Right ventricle myocardium superior (tissue), 1 donor: ENCODE measurements at regions not wholly inside any gene's neighbourhood (a gene's known extent, or its start where the extent isn't known, plus 50 kb on each side); places are given as distances from the start of the nearest gene placed in this dataset.
A peak's percentile ranks its signal among the peaks of the same experiment; 100 is the strongest.

Experiments
- ATAC-seq: fragments of 200-7000 bp; cut with Tn5 transposase; one replicate; pipeline ENCODE4 v1.9.1; 2020; ENCODE audit warnings: mild to moderate bottlenecking; ENCODE audit not compliant: poor library complexity
- DNase-seq: peaks from one replicate; pipeline ENCODE4 v3.0.0-alpha.2; 2020
- intact Hi-C: fragments of 100-400 bp; cut with DNase I; formaldehyde crosslinking; loops from one replicate; pipeline ENCODE4 v1.11.2; 2022
- donor health status: DM: no; HTN: yes; CAD: no; lungs with severe emphysema.

GRCh38 chr5:60325870-60326269, 374.1 kb downstream of the DEPDC1B start:
- intact Hi-C loops = no loop called here
- no peak for ATAC-seq

GRCh38 chr5:60323596-60323995, 376.4 kb downstream of the DEPDC1B start:
- no peak for ATAC-seq
- no peak for DNase-seq
- intact Hi-C loops = no loop called here

More at GRCh38 chr5:60325870-60326269, 374.1 kb downstream of the DEPDC1B start:
- no peak for DNase-seq

DNA sequence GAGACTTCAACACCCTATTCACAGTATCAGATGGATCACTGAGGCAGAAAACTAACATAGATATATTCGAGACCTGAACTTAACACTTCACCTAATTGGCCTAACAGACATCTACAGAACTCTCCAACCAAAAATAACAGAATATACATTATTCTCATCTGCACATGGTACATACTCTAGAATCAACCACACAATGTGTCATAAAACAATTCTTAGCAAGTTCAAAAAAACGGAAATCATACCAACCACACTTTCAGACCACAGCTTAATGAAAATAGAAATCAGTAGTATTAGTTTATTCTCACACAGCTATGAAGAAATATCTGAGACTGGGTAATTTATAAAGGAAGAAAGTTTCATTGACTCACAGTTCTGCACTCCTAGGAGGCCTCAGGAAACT, 387.9 kb downstream of the DEPDC1B start:
- intact Hi-C loops = no loop called here
- DNase-seq (no peak), ATAC-seq (no peak)

DNA sequence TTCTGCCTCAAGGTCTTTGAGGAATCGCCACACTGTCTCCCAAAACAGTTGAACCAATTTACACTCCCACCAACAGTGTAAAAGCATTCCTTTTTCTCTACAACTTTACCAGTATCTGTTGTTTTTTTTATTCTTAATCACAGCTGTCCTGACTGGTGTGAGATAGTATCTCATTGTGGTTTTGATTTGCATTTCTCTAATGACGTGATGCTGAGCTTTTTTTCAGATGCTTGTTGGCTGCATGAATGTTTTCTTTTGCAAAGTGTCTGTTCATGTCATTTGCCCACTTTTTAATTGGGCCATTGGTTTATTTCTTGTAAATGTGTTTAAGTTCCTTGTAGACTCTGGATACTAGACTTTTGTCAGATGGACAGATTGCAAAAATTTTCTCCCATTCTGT, 400.0 kb downstream of the DEPDC1B start:
- no peak for DNase-seq
- no peak for ATAC-seq
- intact Hi-C loops = loop anchor here (10.0 kb wide), 1 partner anchor 285 kb away; no protein-coding TSS in a partner anchor

DNA sequence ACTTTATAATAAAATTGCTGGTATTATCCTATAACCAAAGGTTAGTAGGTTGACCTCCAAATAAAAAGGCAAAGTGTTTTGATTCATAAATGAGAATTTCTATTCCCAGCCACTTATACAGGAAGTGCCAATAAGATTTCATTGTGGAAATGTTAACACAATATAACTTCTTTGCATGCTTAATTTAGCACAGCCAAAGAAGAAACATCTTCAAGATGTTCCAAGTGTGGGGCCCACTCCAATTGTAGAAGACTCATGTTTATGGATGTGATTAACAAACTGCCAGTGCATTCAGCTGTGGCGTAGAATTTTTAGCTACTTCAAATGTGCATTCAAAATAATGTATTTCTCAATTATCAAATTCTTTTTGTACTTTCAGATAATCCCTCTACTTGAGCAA, 402.3 kb downstream of the DEPDC1B start:
- no peak for ATAC-seq
- no peak for DNase-seq
- intact Hi-C loops = loop anchor here (10.0 kb wide), 1 partner anchor 287 kb away; no protein-coding TSS in a partner anchor

GRCh38 chr5:60295423-60295822, 401.9 kb upstream of the PDE4D start:
- ATAC-seq (no peak), DNase-seq (no peak)
- intact Hi-C loops = loop anchor here (10.0 kb wide), 1 partner anchor 289 kb away; no protein-coding TSS in a partner anchor

GRCh38 chr5:60293518-60293917, 400.0 kb upstream of the PDE4D start:
- ATAC-seq = no peak
- no peak for DNase-seq
- intact Hi-C loops = loop anchor here (10.0 kb wide), 1 partner anchor 291 kb away; no protein-coding TSS in a partner anchor

GRCh38 chr5:60287174-60287771, 393.7 kb upstream of the PDE4D start:
- ATAC-seq (no peak), DNase-seq (peak; percentile 54)
- intact Hi-C loops = no loop called here

DNA sequence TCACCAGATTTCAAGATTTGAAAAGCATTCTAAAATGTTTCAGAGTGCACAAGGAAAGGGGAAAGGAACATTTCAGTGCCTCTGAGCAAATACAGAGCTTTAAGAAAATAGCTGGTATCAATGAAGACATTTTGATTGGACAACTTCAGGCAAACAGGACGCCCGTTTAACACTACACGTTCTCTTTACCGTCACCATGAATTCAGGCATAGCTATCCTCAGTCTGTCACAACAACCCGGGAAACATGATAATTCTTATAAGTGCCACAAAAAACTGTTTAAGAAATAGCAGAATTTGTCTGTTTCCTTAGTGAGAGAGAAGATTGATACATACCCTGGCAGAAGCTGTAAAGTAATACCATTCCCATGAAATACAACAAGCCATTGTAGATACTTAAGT, 392.4 kb upstream of the PDE4D start:
- ATAC-seq (no peak), DNase-seq (no peak)
- intact Hi-C loops = no loop called here

DNA sequence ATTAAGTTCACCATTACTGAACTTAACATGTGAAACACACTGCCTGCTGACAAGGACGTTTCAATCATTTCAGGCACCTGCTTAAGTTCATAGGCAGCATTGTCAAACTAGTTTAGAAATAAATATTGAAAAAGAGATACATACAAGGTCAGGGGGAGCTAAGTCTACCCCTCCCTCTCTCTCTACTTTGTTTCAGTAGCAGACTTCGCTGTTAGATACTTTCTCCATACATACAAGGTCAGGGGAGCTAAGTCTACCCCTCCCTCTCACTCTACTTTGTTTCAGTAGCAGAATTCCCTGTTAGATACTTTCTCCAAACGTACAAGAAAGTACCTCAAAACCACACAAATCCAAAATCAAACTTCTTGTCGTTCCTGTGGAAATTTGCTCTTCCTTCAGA, 387.4 kb upstream of the PDE4D start:
- intact Hi-C loops = no loop called here
- ATAC-seq (no peak), DNase-seq (no peak)

DNA sequence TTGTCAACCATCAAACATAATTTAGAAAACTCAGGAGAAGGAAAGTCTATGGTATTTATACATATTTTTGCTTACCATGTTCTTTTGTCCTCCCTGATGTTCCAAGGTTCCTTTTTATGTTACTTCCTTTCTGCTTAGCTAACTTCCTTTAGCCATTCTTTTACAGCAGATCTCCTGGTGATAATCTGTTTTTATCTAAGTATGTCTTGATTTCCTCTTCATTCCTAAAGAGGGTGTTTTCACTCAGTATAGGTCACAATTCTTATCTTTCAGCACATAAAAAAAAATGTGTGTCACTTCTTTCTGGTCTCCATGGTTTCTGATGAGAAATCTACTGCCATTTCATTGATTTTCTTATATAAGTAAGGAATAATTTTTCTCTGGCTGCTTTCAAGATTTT, 384.4 kb upstream of the PDE4D start:
- DNase-seq = no peak

GRCh38 chr5:60274747-60275146, 381.2 kb upstream of the PDE4D start:
- no peak for ATAC-seq
- intact Hi-C loops = no loop called here
- no peak for DNase-seq

More for the DNA sequence above, 384.4 kb upstream of the PDE4D start:
- no peak for ATAC-seq
- intact Hi-C loops = no loop called here

DNA sequence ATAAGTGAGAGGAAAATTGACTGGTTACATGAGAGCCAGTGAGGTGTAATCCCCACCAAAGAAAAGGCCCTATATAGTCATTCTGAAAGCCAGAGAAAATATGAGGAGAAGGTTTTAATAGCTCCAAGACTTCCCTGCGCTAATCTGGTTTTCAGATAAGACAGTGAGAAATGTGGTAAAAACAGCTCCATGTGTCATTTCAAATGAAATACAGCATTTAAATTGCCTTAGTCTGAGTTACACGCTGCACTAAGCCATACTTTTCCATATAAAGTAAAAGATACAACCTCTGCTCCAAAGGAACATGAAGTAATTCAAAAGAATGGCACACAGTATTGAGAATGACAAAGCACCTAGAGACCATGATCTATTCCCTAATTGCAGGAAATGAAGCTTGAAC, 378.0 kb upstream of the PDE4D start:
- no peak for ATAC-seq
- intact Hi-C loops = no loop called here
- no peak for DNase-seq

DNA sequence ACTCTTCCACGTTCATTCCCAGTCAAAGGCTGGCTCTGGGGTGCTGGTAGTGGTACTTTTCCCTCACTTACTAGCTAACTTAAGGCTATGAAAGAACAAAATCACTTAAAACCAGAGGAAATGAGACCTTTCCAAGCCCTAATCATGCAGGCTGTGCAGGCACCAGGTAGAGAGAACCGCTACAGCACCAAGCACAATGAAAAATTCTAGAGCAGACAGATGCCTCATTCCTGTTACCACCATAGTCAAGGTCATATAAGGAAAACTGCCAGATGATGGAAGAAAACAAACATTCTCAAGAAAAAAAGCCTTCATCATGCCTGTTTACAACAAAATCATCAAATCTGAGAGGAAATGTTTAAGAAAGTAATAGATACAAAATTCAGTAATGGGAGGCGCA, 374.4 kb upstream of the PDE4D start:
- intact Hi-C loops = no loop called here
- DNase-seq (no peak), ATAC-seq (no peak)

- intact Hi-C loops = no loop called here
- ATAC-seq (no peak), DNase-seq (no peak)
Observed at GRCh38 chr5:60263346-60263745, 369.8 kb upstream of the PDE4D start.

DNA sequence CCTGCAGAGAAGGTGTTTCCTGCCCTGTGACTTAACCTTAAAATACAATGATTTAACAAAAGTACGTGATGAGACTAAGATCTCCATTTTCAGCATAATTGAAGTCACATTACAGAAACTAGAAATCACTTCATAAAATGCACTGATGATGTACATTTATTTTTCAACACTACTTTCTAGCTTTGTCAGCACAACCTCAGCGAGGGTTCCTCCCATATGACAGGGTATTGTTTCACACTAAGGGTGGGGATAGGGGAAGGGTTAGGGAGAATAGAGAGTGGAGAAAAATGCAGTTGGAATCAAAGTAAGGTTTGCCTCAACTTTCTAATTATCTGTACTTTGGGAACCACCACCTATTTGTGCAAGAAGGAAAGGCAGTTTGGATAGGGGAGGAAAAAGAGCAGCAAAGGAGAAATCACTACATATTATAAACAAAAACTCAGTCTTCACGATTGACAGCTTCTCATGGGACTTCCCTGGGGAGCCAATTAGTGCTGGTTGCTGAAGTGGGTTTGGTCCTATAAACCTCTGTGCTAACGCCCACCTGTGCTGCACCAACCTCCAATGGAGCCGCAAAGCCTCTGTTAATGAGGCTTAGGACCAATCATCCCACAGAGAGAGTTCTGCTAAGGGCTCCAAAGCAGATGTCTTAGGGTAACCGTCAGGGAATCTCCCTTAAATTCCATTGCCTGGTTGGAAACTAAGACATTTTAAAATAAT, 369.2 kb upstream of the PDE4D start:
- no peak for DNase-seq
- ATAC-seq = no peak
- intact Hi-C loops = no loop called here

DNA sequence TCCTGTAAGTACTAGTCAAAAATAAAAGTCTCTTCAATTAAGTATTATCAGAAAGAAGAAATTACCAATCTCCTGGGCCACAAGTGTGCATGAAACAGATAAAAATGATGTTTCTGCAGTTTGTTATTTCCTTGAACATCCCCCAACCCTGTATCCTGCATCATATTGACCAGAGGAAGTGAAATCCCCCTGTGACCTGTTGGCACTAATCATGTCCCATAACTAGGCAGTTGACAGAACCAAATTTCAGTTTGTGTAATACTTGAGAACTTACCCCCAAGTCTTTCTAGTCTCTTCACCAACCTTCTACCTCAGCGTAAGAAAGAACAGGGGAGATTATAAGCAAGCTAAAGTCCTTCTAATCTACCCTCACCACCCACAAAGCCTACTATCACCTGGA, 368.2 kb upstream of the PDE4D start:
- intact Hi-C loops = no loop called here
- no peak for ATAC-seq
- no peak for DNase-seq

GRCh38 chr5:60260658-60261057, 367.1 kb upstream of the PDE4D start:
- ATAC-seq = no peak
- DNase-seq = no peak
- intact Hi-C loops = no loop called here

DNA sequence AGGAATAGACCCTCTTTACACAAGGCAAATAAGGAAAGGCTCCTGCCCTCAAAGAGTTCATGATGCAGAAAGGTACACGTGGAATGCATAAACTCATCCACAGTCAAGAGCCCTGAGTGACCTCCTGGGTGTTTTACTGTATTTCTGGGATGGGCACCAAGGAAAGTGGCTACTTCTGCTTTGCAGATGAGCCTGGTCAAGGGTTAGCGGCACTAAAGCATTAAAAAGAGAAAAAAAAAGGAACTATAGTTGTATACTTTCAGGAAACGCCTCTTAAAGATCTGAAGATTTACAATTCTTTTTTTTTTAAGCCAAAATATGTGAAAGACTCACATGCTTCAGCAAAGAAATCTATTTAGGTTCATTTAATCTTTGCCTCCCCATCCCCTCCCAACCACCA, 366.2 kb upstream of the PDE4D start:
- DNase-seq = no peak
- intact Hi-C loops = no loop called here
- peak; percentile 39 for ATAC-seq

GRCh38 chr5:60257596-60258271, 364.2 kb upstream of the PDE4D start:
- no peak for DNase-seq
- intact Hi-C loops = no loop called here
- no peak for ATAC-seq
